GM23338 (cell line): ENCODE measurements at regions not wholly inside any gene's neighbourhood (a gene's known extent, or its start where the extent isn't known, plus 50 kb on each side); places are given as distances from the start of the nearest gene placed in this dataset.

Source experiments
- ATAC-seq: fragments of 200-7000 bp; cut with Tn5 transposase; 3 replicates; pipeline ENCODE4 v1.9.1; 2020
- DNase-seq: peaks from one replicate; pipeline ENCODE4 v3.0.0-alpha.2; 2015; ENCODE audit warnings: low spot score
- H2AFZ ChIP-seq: fragments of 200-600 bp; sonication (generic); 2 replicates; pipeline ENCODE4 v1.8.0; 2016; ENCODE audit warnings: antibody characterized with exemption, mild to moderate bottlenecking, moderate library complexity
- H3F3A ChIP-seq: fragments of 200-600 bp; sonication (generic); replicated peaks from 2 replicates; pipeline ENCODE4 v1.8.0; 2017; ENCODE audit warnings: antibody characterized with exemption, mixed run types, low read depth
- H3K27ac ChIP-seq: fragments of 200-600 bp; sonication (generic); 2 replicates; pipeline ENCODE4 v1.6.1; 2016; ENCODE audit warnings: low read depth
- H3K27me3 ChIP-seq: fragments of 200-600 bp; sonication (generic); 2 replicates; pipeline ENCODE4 v1.8.0; 2016; ENCODE audit warnings: mild to moderate bottlenecking, mixed run types, moderate library complexity; ENCODE audit not compliant: insufficient read depth
- H3K36me3 ChIP-seq: fragments of 200-600 bp; sonication (generic); 2 replicates; pipeline ENCODE4 v1.8.0; 2016; ENCODE audit warnings: mild to moderate bottlenecking; ENCODE audit not compliant: insufficient read depth
- H3K4me1 ChIP-seq: fragments of 200-600 bp; sonication (generic); 2 replicates; pipeline ENCODE4 v1.8.0; 2016; ENCODE audit warnings: mild to moderate bottlenecking, moderate library complexity; ENCODE audit not compliant: insufficient read depth
- H3K4me2 ChIP-seq: fragments of 200-600 bp; sonication (generic); 2 replicates; pipeline ENCODE4 v1.7.1; 2017; ENCODE audit warnings: mixed run types
- H3K4me3 ChIP-seq: fragments of 200-600 bp; sonication (generic); 2 replicates; pipeline ENCODE4 v1.6.1; 2016; ENCODE audit warnings: mixed run types
- H3K79me2 ChIP-seq: fragments of 200-600 bp; sonication (generic); replicated peaks from 2 replicates; pipeline ENCODE4 v1.8.0; 2017; ENCODE audit warnings: mild to moderate bottlenecking; ENCODE audit not compliant: insufficient read depth
- H3K9me2 ChIP-seq: fragments of 200-600 bp; sonication (generic); 2 replicates; pipeline ENCODE4 v1.8.0; 2017; ENCODE audit not compliant: insufficient read depth
- H4K20me1 ChIP-seq: fragments of 200-600 bp; sonication (generic); replicated peaks from 2 replicates; pipeline ENCODE4 v1.8.0; 2017; ENCODE audit warnings: mild to moderate bottlenecking; ENCODE audit not compliant: insufficient read depth
- H3K27ac Mint-ChIP-seq: 2 replicates; pipeline ENCODE4 v1.8.0; 2020; ENCODE audit warnings: inconsistent platforms, mild to moderate bottlenecking, moderate library complexity, mixed read lengths
- H3K27me3 Mint-ChIP-seq: 3 replicates; pipeline ENCODE4 v1.8.0; 2022; ENCODE audit warnings: low read depth, mild to moderate bottlenecking, moderate library complexity, mixed read lengths, inconsistent platforms; ENCODE audit not compliant: insufficient read depth, poor library complexity
- H3K36me3 Mint-ChIP-seq: 3 replicates; pipeline ENCODE4 v1.8.0; 2021; ENCODE audit warnings: low read depth, mild to moderate bottlenecking, inconsistent platforms, moderate library complexity, mixed read lengths
- H3K4me1 Mint-ChIP-seq: 3 replicates; pipeline ENCODE4 v1.8.0; 2020; ENCODE audit warnings: mild to moderate bottlenecking, inconsistent platforms, mixed read lengths
- H3K4me3 Mint-ChIP-seq: 3 replicates; pipeline ENCODE4 v1.8.0; 2021; ENCODE audit warnings: moderate library complexity, mild to moderate bottlenecking, inconsistent platforms, mixed read lengths
- H3K9me3 Mint-ChIP-seq: 3 replicates; pipeline ENCODE4 v1.8.0; 2020; ENCODE audit warnings: moderate library complexity, mild to moderate bottlenecking, inconsistent platforms, mixed read lengths
- CREB1 ChIP-seq: fragments of 250-450 bp; sonication (Bioruptor Pico); IDR thresholded peaks from 2 replicates; pipeline ENCODE4 v1.5.0; 2020; ENCODE audit warnings: low read depth, mild to moderate bottlenecking, moderate library complexity
- CTCF ChIP-seq, 2 experiments: fragments of 200-600 bp in 1 of 2; sonication (generic) in 1 of 2; conservative IDR thresholded peaks; 2 replicates each; pipeline versions ENCODE4 v1.5.1 to v1.6.1; 2016 to 2017; ENCODE audit warnings: antibody characterized with exemption in 2 of 2, low read depth in 2 of 2, mild to moderate bottlenecking in 2 of 2, moderate library complexity in 1 of 2
- ETS1 ChIP-seq: IDR thresholded peaks from 2 replicates; pipeline ENCODE4 v1.6.1; 2016; ENCODE audit warnings: antibody characterized with exemption
- EZH2 ChIP-seq: fragments of 200-600 bp; sonication (generic); IDR thresholded peaks from one replicate; pipeline ENCODE4 v1.8.0; 2017; ENCODE audit warnings: antibody characterized with exemption, mild to moderate bottlenecking, low read depth; ENCODE audit not compliant: unreplicated experiment
- EZH2phosphoT487 ChIP-seq: fragments of 200-600 bp; sonication (generic); IDR thresholded peaks from one replicate; pipeline ENCODE4 v1.8.1; 2018; ENCODE audit warnings: antibody characterized with exemption; ENCODE audit not compliant: unreplicated experiment
- JUNB ChIP-seq: IDR thresholded peaks from one replicate; pipeline ENCODE4 v1.6.1; 2016; ENCODE audit warnings: antibody characterized with exemption; ENCODE audit not compliant: unreplicated experiment
- NANOG ChIP-seq: IDR thresholded peaks from 2 replicates; pipeline ENCODE4 v1.6.1; 2016; ENCODE audit warnings: antibody characterized with exemption, borderline replicate concordance
- POLR2AphosphoS5 ChIP-seq: IDR thresholded peaks from 2 replicates; pipeline ENCODE4 v1.6.1; 2016; ENCODE audit warnings: antibody characterized with exemption, low read depth
- REST ChIP-seq: IDR thresholded peaks from one replicate; pipeline ENCODE4 v1.6.1; 2018; ENCODE audit warnings: antibody characterized with exemption; ENCODE audit not compliant: unreplicated experiment
- STAT1 ChIP-seq: IDR thresholded peaks from one replicate; pipeline ENCODE4 v1.6.1; 2016; ENCODE audit warnings: antibody characterized with exemption; ENCODE audit not compliant: unreplicated experiment
- ZNF114 ChIP-seq: fragments of 250-450 bp; sonication (Bioruptor Pico); IDR thresholded peaks from 2 replicates; pipeline ENCODE4 v1.5.0; 2020; ENCODE audit warnings: mild to moderate bottlenecking, moderate library complexity
- ZNF331 ChIP-seq: fragments of 250-450 bp; sonication (Bioruptor Pico); IDR thresholded peaks from 2 replicates; pipeline ENCODE4 v1.5.0; 2020; ENCODE audit warnings: low read depth, mild to moderate bottlenecking, moderate library complexity
- ZNF462 ChIP-seq: fragments of 250-450 bp; sonication (Bioruptor Pico); IDR thresholded peaks from 2 replicates; pipeline ENCODE4 v1.5.0; 2020; ENCODE audit warnings: mild to moderate bottlenecking, moderate library complexity

GRCh38 chr13:33426131-33426530, 140.6 kb upstream of the STARD13 start:
- Mint-ChIP-seq H3K27me3 (no peaks in the 10 kb centered on the region), H3K27ac (no peak overlapping the region), H3K4me1 (no peaks in the 10 kb centered on the region), H3K4me3 (no peak overlapping the region), H3K9me3 (no peaks in the 10 kb centered on the region; the same call in 2 of the 3 replicates), H3K36me3 (no peaks in the 10 kb centered on the region; the same call in 2 of the 3 replicates)
- Histone ChIP-seq H3K4me1 (no peaks in the 10 kb centered on the region), H4K20me1 (no peaks in the 10 kb centered on the region), H3K4me2 (no peak overlapping the region), H3K79me2 (no peaks in the 10 kb centered on the region), H3K9me2 (no peaks in the 10 kb centered on the region), H3K4me3 (no peak overlapping the region), H3K27me3 (no peaks in the 10 kb centered on the region), H3F3A (no peaks in the 10 kb centered on the region), H2AFZ (no peak overlapping the region), H3K36me3 (no peaks in the 10 kb centered on the region), H3K27ac (no peak overlapping the region)
- no peak for DNase-seq
- no peak for ATAC-seq
- TF ChIP-seq REST (no peak), POLR2AphosphoS5 (no peak), ZNF114 (CRISPR knock-in tag) (no peak), JUNB (no peak), ETS1 (no peak), ZNF331 (CRISPR knock-in tag) (no peak), ZNF462 (CRISPR knock-in tag) (no peak), EZH2phosphoT487 (no peak), EZH2 (no peak), CREB1 (no peak), CTCF (conservative IDR thresholded peaks at IDR 0.05; ENCODE audit: low read depth in 2 of 2) (no peak), STAT1 (no peak), NANOG (no peak)
